MCF 10A (cell line): ENCODE measurements at regions not wholly inside any gene's neighbourhood (a gene's known extent, or its start where the extent isn't known, plus 50 kb on each side); places are given as distances from the start of the nearest gene placed in this dataset.

Experiments used
- BruUV-seq: library from RNA; stranded (reverse); fragments of 400-500 nt; replicated peaks from 2 replicates; lab custom pipeline; 2021; lab: Mats Ljungman, UMichigan
- CTCF ChIA-PET: fragments of 300-600 bp; sonication (Branson Sonifier 250); formaldehyde crosslinking; extraction: SDS; loops from one replicate; lab custom pipeline; 2021; ENCODE audit warnings: antibody characterized with exemption, inconsistent platforms; lab: Yijun Ruan, JAX
- POLR2A ChIA-PET: fragments of 300-600, 350-650 bp; sonication (Branson Sonifier 250); formaldehyde crosslinking; extraction: SDS; loops from one replicate; lab custom pipeline; 2020; ENCODE audit warnings: antibody characterized with exemption, inconsistent platforms; lab: Yijun Ruan, JAX
- DNase-seq: peaks from one replicate; pipeline ENCODE4 v3.0.0-alpha.2; 2018; ENCODE audit not compliant: unreplicated experiment
- H3K27ac Mint-ChIP-seq: one replicate; pipeline ENCODE4 v1.8.0; 2022; ENCODE audit warnings: mild to moderate bottlenecking, low read depth, mixed read lengths; ENCODE audit not compliant: unreplicated experiment
- H3K27me3 Mint-ChIP-seq: one replicate; pipeline ENCODE4 v1.8.0; 2022; ENCODE audit warnings: mixed read lengths; ENCODE audit not compliant: insufficient read depth, unreplicated experiment
- H3K36me3 Mint-ChIP-seq: one replicate; pipeline ENCODE4 v1.8.0; 2022; ENCODE audit warnings: mild to moderate bottlenecking, moderate library complexity, mixed read lengths; ENCODE audit not compliant: insufficient read depth, unreplicated experiment
- H3K4me1 Mint-ChIP-seq: one replicate; pipeline ENCODE4 v1.8.0; 2022; ENCODE audit warnings: mixed read lengths; ENCODE audit not compliant: insufficient read depth, unreplicated experiment
- H3K4me3 Mint-ChIP-seq: one replicate; pipeline ENCODE4 v1.8.0; 2022; ENCODE audit warnings: mild to moderate bottlenecking, moderate library complexity, mixed read lengths; ENCODE audit not compliant: unreplicated experiment
- H3K9me3 Mint-ChIP-seq: one replicate; pipeline ENCODE4 v1.8.0; 2022; ENCODE audit warnings: mixed read lengths; ENCODE audit not compliant: unreplicated experiment
- CTCF ChIP-seq: fragments of 200-600 bp; IDR thresholded peaks from one replicate; pipeline ENCODE4 v1.8.0; 2022; ENCODE audit warnings: antibody characterized with exemption, mild to moderate bottlenecking; ENCODE audit not compliant: unreplicated experiment
- intact Hi-C: fragments of 100-400 bp; cut with micrococcal nuclease; formaldehyde crosslinking; loops from 2 replicates; pipeline ENCODE4 v1.14.1; 2022

- ChIA-PET CTCF (interaction anchor here (0.6 to 6.5 kb wide), 3 partner anchors 43 to 198 kb away, joined by 3 to 85 read pairs (median 4); no protein-coding TSS in a partner anchor), POLR2A (interaction anchor here (0.7 to 4.5 kb wide), 11 partner anchors 9 to 802 kb away, joined by 3 to 25 read pairs (median 11); no protein-coding TSS in a partner anchor)
- no peak for DNase-seq
- no TSS peak for BruUV-seq
- Mint-ChIP-seq H3K27ac (peak overlapping the region; percentile 88), H3K4me1 (peaks cover 7% of the 10 kb centered on the region), H3K9me3 (no peaks in the 10 kb centered on the region), H3K27me3 (no peaks in the 10 kb centered on the region), H3K36me3 (peaks cover 13% of the 10 kb centered on the region), H3K4me3 (peak overlapping the region; percentile 79)
- intact Hi-C loops: loop anchor here (5.0 kb wide), 1 partner anchor 140 kb away; no protein-coding TSS in a partner anchor
- TF ChIP-seq CTCF: no peak
Observed at GRCh38 chr3:107432646-107433045, 55.4 kb downstream of the CCDC54 start.

- no peaks in the 10 kb centered on the region for H3K9me3 Mint-ChIP-seq
- H3K27me3 Mint-ChIP-seq: no peaks in the 10 kb centered on the region
- intact Hi-C loops: no loop called here
- CTCF ChIA-PET: interaction anchor here (1.3 kb wide), 1 partner anchor 164 kb away, joined by 4 read pairs; no protein-coding TSS in a partner anchor
- H3K4me3 Mint-ChIP-seq: no peak overlapping the region
- no peak overlapping the region for H3K27ac Mint-ChIP-seq
- H3K4me1 Mint-ChIP-seq: no peaks in the 10 kb centered on the region
- no TSS peak for BruUV-seq
- peaks cover 7% of the 10 kb centered on the region for H3K36me3 Mint-ChIP-seq
- no peak for TF ChIP-seq CTCF
- no peak for DNase-seq
- POLR2A ChIA-PET: interaction anchor here (0.9 kb wide), 1 partner anchor 15 kb away, joined by 4 read pairs; no protein-coding TSS in a partner anchor
Observed at GRCh38 chr3:107436029-107436428, 58.8 kb downstream of the CCDC54 start.

GRCh38 chr3:107438671-107439070 lies 61.4 kb downstream of the CCDC54 start:
- H3K36me3 Mint-ChIP-seq: peaks cover 6% of the 10 kb centered on the region
- DNase-seq: no peak
- no TSS peak for BruUV-seq
- ChIA-PET POLR2A (no interaction called here), CTCF (no interaction called here)
- H3K4me1 Mint-ChIP-seq: no peaks in the 10 kb centered on the region
- intact Hi-C loops: no loop called here
- H3K27me3 Mint-ChIP-seq: no peaks in the 10 kb centered on the region
- no peak overlapping the region for H3K27ac Mint-ChIP-seq
- no peaks in the 10 kb centered on the region for H3K9me3 Mint-ChIP-seq
- no peak overlapping the region for H3K4me3 Mint-ChIP-seq
- no peak for TF ChIP-seq CTCF

GRCh38 chr3:107441617-107442016 lies 64.4 kb downstream of the CCDC54 start:
- H3K27ac Mint-ChIP-seq: no peak overlapping the region
- no peak for DNase-seq
- no peaks in the 10 kb centered on the region for H3K9me3 Mint-ChIP-seq
- no peaks in the 10 kb centered on the region for H3K27me3 Mint-ChIP-seq
- no TSS peak for BruUV-seq
- H3K4me3 Mint-ChIP-seq: no peak overlapping the region
- no peaks in the 10 kb centered on the region for H3K36me3 Mint-ChIP-seq
- no peaks in the 10 kb centered on the region for H3K4me1 Mint-ChIP-seq
- intact Hi-C loops: no loop called here
- POLR2A ChIA-PET: interaction anchor here (0.8 kb wide), 1 partner anchor 9 kb away, joined by 4 read pairs; no protein-coding TSS in a partner anchor
- TF ChIP-seq CTCF: no peak
- CTCF ChIA-PET: no interaction called here
